Gastroesophageal sphincter (tissue), 3 donors: ENCODE measurements at regions not wholly inside any gene's neighbourhood (a gene's known extent, or its start where the extent isn't known, plus 50 kb on each side); places are given as distances from the start of the nearest gene placed in this dataset.

Experiments used
- EP300 ChIP-seq: sonication (generic); formaldehyde crosslinking; IDR thresholded peaks from one replicate; pipeline ENCODE4 v1.6.1; 2017; ENCODE audit warnings: antibody characterized with exemption, mild to moderate bottlenecking
- POLR2A ChIP-seq, 2 donors: fragments of 450-650 bp; IDR thresholded peaks; one replicate each; pipeline ENCODE4 v1.6.1; 2017; ENCODE audit warnings: antibody characterized with exemption in 2 of 2, mild to moderate bottlenecking in 2 of 2, moderate library complexity in 1 of 2
- POLR2AphosphoS5 ChIP-seq: sonication (generic); formaldehyde crosslinking; IDR thresholded peaks from one replicate; pipeline ENCODE4 v1.6.1; 2017; ENCODE audit warnings: antibody characterized with exemption
- TF ChIP-seq, protein P1 (sequence below), 4 experiments: fragments of 200-600 bp in 2 of 4; fragments of 450-650 bp in 2 of 4; sonication (generic) in 1 of 4; IDR thresholded peaks; one replicate each; pipeline ENCODE4 v1.5.1; 2017 to 2019; ENCODE audit warnings: antibody characterized with exemption in 4 of 4, mild to moderate bottlenecking in 2 of 4, moderate library complexity in 2 of 4

DNA sequence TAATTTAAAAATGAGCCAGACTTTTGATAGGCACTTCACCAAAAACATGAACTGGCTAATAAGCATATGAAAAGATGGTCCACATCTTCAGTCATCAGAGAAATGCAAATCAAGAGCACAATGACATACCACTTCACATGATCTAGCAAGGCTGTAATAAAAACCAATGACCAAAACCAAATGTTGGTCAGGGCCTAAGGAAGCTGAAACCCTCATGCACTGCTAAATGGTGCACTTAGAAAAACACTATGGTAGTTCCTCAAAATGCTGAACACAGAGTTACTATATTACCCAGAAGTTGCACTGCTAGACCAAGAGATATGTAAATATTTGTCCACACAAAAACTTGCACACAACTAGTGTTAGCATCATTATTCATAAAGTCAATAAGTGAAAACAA lies 504.9 kb upstream of the SOX11 start:
- TF ChIP-seq EP300 = no peak
- TF ChIP-seq POLR2AphosphoS5 = no peak
- TF ChIP-seq POLR2A (IDR thresholded peaks at IDR 0.05) = no peak
- TF ChIP-seq, protein P1, sequence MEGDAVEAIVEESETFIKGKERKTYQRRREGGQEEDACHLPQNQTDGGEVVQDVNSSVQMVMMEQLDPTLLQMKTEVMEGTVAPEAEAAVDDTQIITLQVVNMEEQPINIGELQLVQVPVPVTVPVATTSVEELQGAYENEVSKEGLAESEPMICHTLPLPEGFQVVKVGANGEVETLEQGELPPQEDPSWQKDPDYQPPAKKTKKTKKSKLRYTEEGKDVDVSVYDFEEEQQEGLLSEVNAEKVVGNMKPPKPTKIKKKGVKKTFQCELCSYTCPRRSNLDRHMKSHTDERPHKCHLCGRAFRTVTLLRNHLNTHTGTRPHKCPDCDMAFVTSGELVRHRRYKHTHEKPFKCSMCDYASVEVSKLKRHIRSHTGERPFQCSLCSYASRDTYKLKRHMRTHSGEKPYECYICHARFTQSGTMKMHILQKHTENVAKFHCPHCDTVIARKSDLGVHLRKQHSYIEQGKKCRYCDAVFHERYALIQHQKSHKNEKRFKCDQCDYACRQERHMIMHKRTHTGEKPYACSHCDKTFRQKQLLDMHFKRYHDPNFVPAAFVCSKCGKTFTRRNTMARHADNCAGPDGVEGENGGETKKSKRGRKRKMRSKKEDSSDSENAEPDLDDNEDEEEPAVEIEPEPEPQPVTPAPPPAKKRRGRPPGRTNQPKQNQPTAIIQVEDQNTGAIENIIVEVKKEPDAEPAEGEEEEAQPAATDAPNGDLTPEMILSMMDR (IDR thresholded peaks at IDR 0.05) = no peak
